Fibroblast of pulmonary artery (primary cell): ENCODE measurements at regions not wholly inside any gene's neighbourhood (a gene's known extent, or its start where the extent isn't known, plus 50 kb on each side); places are given as distances from the start of the nearest gene placed in this dataset.

Source experiments
- DNase-seq: peaks from one replicate; pipeline ENCODE4 v3.0.0-alpha.2; 2010; ENCODE audit warnings: low read depth
- H3K4me3 ChIP-seq: replicated peaks from 2 replicates; pipeline ENCODE4 v1.5.1; 2011; ENCODE audit warnings: low read depth, mild to moderate bottlenecking, control low read depth, low read length, moderate library complexity
- CTCF ChIP-seq: IDR thresholded peaks from 2 replicates; pipeline ENCODE4 v1.5.1; 2011; ENCODE audit warnings: mild to moderate bottlenecking, control low read depth, low read length, inconsistent platforms; ENCODE audit errors: missing control alignments

DNA sequence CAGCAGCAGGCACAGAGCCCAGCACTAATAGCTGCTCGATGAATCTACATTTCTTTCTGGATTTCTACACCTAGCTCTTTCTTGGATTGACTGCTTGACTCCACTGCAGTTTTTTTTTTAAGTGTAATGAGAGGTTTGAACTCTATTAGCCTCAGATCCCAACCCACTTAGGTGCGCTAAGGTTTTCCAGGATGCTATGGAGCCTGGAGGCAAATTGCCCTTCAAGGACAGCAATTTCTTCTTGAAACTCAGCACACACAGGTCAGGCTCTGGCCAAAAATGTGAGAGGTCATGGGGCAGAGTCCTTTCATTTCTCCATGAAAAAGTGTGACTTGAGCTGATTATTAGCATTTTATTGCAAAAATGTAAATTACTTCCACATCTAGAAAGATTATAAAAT lies 52.3 kb upstream of the TIAM2 start:
- no peak overlapping the region for H3K4me3 ChIP-seq
- DNase-seq: no peak
- no peak for TF ChIP-seq CTCF

DNA sequence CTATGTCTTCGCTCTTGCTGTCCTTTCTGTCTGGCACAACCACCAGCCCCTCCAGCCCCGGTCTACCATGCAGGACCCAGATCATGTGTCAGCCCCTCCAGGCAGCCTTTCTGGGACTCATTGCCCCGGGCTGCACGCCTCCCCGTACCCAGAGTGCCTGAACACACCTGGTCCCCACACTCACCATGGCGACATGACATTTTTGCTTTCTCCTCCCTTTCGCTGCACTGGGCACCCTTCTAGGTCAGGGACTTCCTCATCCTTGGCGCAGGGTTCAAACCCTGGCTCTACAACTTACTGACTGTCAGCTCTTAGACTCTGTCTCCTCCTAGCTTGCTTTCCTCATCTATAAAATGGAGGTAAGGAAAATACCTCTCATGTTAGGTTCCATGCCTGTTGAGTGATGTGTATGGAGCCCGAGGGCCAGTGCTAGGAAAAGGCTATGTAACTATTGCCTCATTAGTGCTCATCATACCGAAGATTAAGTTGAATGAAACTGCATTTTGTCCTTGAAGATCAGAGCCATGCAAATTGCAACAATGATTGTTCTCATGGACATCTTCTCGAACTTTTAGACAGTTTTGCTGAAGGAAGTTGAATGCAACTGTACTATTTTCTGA lies 49.7 kb upstream of the TIAM2 start:
- H3K4me3 ChIP-seq: no peak overlapping the region
- no peak for DNase-seq
- no peak for TF ChIP-seq CTCF
